ENCODE measurements at regions not wholly inside any gene's neighbourhood (a gene's known extent, or its start where the extent isn't known, plus 50 kb on each side); places are given as distances from the start of the nearest gene placed in this dataset.

DNA sequence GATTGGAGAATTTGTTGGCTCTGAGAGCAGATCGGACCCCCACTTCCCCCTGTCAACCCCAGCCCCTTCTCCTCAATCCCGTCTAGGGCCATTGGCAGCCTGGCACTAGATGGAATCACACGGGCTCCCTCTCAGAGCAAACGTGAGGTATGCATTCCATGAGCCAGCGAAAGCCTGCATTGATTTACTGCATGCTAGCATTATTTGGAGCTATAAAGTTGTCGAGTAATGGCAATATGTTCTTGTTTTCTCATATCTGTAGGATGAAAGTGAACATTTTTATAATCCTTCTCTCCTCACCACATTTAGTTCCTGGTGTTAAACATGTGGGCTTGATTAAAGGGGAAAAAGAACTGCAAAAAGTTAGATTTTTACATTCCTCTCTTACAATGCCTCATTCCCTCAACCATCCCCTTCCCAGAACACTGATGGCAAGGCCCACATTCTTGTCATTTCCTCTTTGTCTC is 159.2 kb downstream of the SPRY1 start:
- ChIA-PET CTCF (no interaction called here), POLR2A (no interaction called here)
- ATAC-seq (ENCODE audit: low read depth) = no peak
- Histone ChIP-seq H3K9ac (ENCODE audit: low read length) (no peak overlapping the region), H3K4me1 (ENCODE audit: control insufficient read depth in 2 of 2, insufficient read depth in 2 of 2, low read length in 2 of 2) (no peaks in the 10 kb centered on the region), H3K9me3 (ENCODE audit: control extremely low read depth in 1 of 3, control insufficient read depth in 2 of 3, insufficient read depth in 1 of 3, low read length in 2 of 3) (no peaks in the 10 kb centered on the region), H3K27me3 (replicated peaks in 1 of 4; ENCODE audit: control extremely low read depth in 1 of 4, control insufficient read depth in 3 of 4, insufficient read depth in 4 of 4, low read length in 3 of 4) (no peaks in the 10 kb centered on the region), H4K20me1 (ENCODE audit: control insufficient read depth, insufficient read depth, low read length, poor library complexity, severe bottlenecking) (no peaks in the 10 kb centered on the region), H3K36me3 (replicated peaks in 1 of 2; ENCODE audit: control extremely low read depth in 1 of 2, control insufficient read depth in 1 of 2, extremely low read depth in 1 of 2, insufficient read depth in 2 of 2, low read length in 1 of 2) (no peaks in the 10 kb centered on the region), H3K4me2 (replicated peaks; ENCODE audit: low read depth, low read length, poor library complexity, severe bottlenecking) (no peak overlapping the region), H3K27ac (ENCODE audit: low read length in 2 of 2) (no peak overlapping the region), H2AFZ (ENCODE audit: insufficient read depth, low read depth, low read length, poor library complexity, severe bottlenecking) (no peak overlapping the region), H3K79me2 (ENCODE audit: control insufficient read depth, insufficient read depth, low read length) (no peaks in the 10 kb centered on the region), H3K4me3 (ENCODE audit: control extremely low read depth in 1 of 5, extremely low read depth in 1 of 5, insufficient read depth in 1 of 5, low read depth in 2 of 5, low read length in 4 of 5) (no peak overlapping the region)
- no peak for DNase-seq
- TF ChIP-seq, protein P1, sequence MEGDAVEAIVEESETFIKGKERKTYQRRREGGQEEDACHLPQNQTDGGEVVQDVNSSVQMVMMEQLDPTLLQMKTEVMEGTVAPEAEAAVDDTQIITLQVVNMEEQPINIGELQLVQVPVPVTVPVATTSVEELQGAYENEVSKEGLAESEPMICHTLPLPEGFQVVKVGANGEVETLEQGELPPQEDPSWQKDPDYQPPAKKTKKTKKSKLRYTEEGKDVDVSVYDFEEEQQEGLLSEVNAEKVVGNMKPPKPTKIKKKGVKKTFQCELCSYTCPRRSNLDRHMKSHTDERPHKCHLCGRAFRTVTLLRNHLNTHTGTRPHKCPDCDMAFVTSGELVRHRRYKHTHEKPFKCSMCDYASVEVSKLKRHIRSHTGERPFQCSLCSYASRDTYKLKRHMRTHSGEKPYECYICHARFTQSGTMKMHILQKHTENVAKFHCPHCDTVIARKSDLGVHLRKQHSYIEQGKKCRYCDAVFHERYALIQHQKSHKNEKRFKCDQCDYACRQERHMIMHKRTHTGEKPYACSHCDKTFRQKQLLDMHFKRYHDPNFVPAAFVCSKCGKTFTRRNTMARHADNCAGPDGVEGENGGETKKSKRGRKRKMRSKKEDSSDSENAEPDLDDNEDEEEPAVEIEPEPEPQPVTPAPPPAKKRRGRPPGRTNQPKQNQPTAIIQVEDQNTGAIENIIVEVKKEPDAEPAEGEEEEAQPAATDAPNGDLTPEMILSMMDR (IDR thresholded peaks at IDR 0.05) = no peak
- TF ChIP-seq EZH2 (IDR thresholded peaks at IDR 0.05; ENCODE audit: borderline replicate concordance, insufficient read depth, low read depth, low read length, poor library complexity, severe bottlenecking) = no peak
- Mint-ChIP-seq H3K4me1 (peaks cover 4% of the 10 kb centered on the region), H3K4me3 (no peak overlapping the region), H3K27me3 (peaks cover 6% of the 10 kb centered on the region), H3K9me3 (ENCODE audit: insufficient read depth) (no peaks in the 10 kb centered on the region), H3K27ac (no peak overlapping the region)
- intact Hi-C loops (cut with micrococcal nuclease) = no loop called here
- WGBS (ENCODE audit: insufficient coverage) = no CpG with 5 or more reads among the region's 6 CpGs

DNA sequence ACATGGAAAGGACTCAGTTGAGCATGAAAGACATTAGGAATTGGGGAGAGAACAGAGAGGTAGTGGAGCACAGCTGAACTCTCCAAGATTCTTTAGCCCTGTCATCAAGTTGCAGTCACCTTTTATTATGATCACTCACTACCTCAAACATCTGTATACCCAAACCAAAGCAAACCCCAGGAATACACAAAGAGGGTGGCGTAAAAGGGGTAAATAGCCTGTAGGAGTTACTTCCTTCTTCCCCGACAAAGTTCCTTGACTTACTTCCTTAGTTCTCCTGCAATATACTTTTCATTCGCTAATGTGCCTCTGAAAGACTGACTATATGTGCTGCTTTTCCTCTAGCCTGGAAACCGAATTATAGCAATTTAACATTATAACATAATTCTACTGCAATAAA is 159.9 kb downstream of the SPRY1 start:
- Histone ChIP-seq H3K36me3 (replicated peaks in 1 of 2; ENCODE audit: control extremely low read depth in 1 of 2, control insufficient read depth in 1 of 2, extremely low read depth in 1 of 2, insufficient read depth in 2 of 2, low read length in 1 of 2) (no peaks in the 10 kb centered on the region), H3K27me3 (replicated peaks in 1 of 4; ENCODE audit: control extremely low read depth in 1 of 4, control insufficient read depth in 3 of 4, insufficient read depth in 4 of 4, low read length in 3 of 4) (no peaks in the 10 kb centered on the region), H3K9ac (ENCODE audit: low read length) (no peak overlapping the region), H3K9me3 (ENCODE audit: control extremely low read depth in 1 of 3, control insufficient read depth in 2 of 3, insufficient read depth in 1 of 3, low read length in 2 of 3) (no peaks in the 10 kb centered on the region), H3K4me3 (ENCODE audit: control extremely low read depth in 1 of 5, extremely low read depth in 1 of 5, insufficient read depth in 1 of 5, low read depth in 2 of 5, low read length in 4 of 5) (no peak overlapping the region), H3K27ac (ENCODE audit: low read length in 2 of 2) (no peak overlapping the region), H3K79me2 (ENCODE audit: control insufficient read depth, insufficient read depth, low read length) (no peaks in the 10 kb centered on the region), H3K4me2 (replicated peaks; ENCODE audit: low read depth, low read length, poor library complexity, severe bottlenecking) (no peak overlapping the region), H2AFZ (ENCODE audit: insufficient read depth, low read depth, low read length, poor library complexity, severe bottlenecking) (no peak overlapping the region), H4K20me1 (ENCODE audit: control insufficient read depth, insufficient read depth, low read length, poor library complexity, severe bottlenecking) (no peaks in the 10 kb centered on the region), H3K4me1 (ENCODE audit: control insufficient read depth in 2 of 2, insufficient read depth in 2 of 2, low read length in 2 of 2) (no peaks in the 10 kb centered on the region)
- no peaks in the 10 kb centered on the region for H3K9me3 Mint-ChIP-seq (ENCODE audit: insufficient read depth)
- H3K27me3 Mint-ChIP-seq = peaks cover 8% of the 10 kb centered on the region
- CTCF ChIA-PET = no interaction called here
- no peak for TF ChIP-seq EZH2 (IDR thresholded peaks at IDR 0.05; ENCODE audit: borderline replicate concordance, insufficient read depth, low read depth, low read length, poor library complexity, severe bottlenecking)
- TF ChIP-seq, protein P1 (IDR thresholded peaks at IDR 0.05) = no peak
- H3K4me1 Mint-ChIP-seq = peaks cover 4% of the 10 kb centered on the region
- no peak overlapping the region for H3K27ac Mint-ChIP-seq
- no peak for ATAC-seq (ENCODE audit: low read depth)
- no peak for DNase-seq
- intact Hi-C loops (cut with micrococcal nuclease) = no loop called here
- WGBS (ENCODE audit: insufficient coverage) = no CpG with 5 or more reads among the region's 4 CpGs
- H3K4me3 Mint-ChIP-seq = no peak overlapping the region
- POLR2A ChIA-PET = no interaction called here

Data from B cell (primary cell).